K562 (cell line): ENCODE measurements at regions not wholly inside any gene's neighbourhood (a gene's known extent, or its start where the extent isn't known, plus 50 kb on each side); places are given as distances from the start of the nearest gene placed in this dataset.

Experiments
- CHD1 ChIP-seq: fragments of 200-600 bp; sonication (generic); IDR thresholded peaks from one replicate; pipeline ENCODE4 v1.6.1; 2012; ENCODE audit warnings: mild to moderate bottlenecking, moderate library complexity, low read length, inconsistent platforms
- CHD2 ChIP-seq: IDR thresholded peaks from 2 replicates; pipeline ENCODE4 v1.6.1; 2011; ENCODE audit warnings: low read depth, low read length
- CTCF ChIP-seq, 3 experiments: IDR thresholded peaks in 2 of 3; conservative IDR thresholded peaks in 1 of 3; 2 replicates each; pipeline ENCODE4 v1.5.1; 2011 to 2012; ENCODE audit warnings: low read length in 3 of 3, mild to moderate bottlenecking in 3 of 3, control low read depth in 2 of 3, improper control_type of control experiment in 1 of 3, inconsistent platforms in 1 of 3, low read depth in 1 of 3, mixed read lengths in 1 of 3, moderate library complexity in 1 of 3; ENCODE audit not compliant: insufficient read depth in 2 of 3
- FOXJ3 ChIP-seq: sonication (generic); formaldehyde crosslinking; IDR thresholded peaks from 2 replicates; pipeline ENCODE4 v1.4.0; 2020; ENCODE audit warnings: mild to moderate bottlenecking, missing genetic modification reagents
- GATA2 ChIP-seq: sonication (generic); formaldehyde crosslinking; IDR thresholded peaks from 2 replicates; pipeline ENCODE4 v1.4.0; 2020; ENCODE audit warnings: mild to moderate bottlenecking, missing genetic modification reagents
- KAT8 ChIP-seq: fragments of 450-650 bp; IDR thresholded peaks from 2 replicates; pipeline ENCODE4 v1.6.1; 2016; ENCODE audit warnings: low read depth, mild to moderate bottlenecking
- POU5F1 ChIP-seq: fragments of 150-350 bp; IDR thresholded peaks from 2 replicates; pipeline ENCODE4 v1.6.1; 2014; ENCODE audit warnings: borderline replicate concordance, low read length, low read depth, mild to moderate bottlenecking; ENCODE audit not compliant: partially characterized antibody
- RBBP5 ChIP-seq: fragments of 200-600 bp; sonication (generic); IDR thresholded peaks from 2 replicates; pipeline ENCODE4 v1.6.1; 2012; ENCODE audit warnings: borderline replicate concordance, mild to moderate bottlenecking, low read length, control low read depth, inconsistent platforms; ENCODE audit not compliant: insufficient read depth, poor library complexity, severe bottlenecking
- SAFB ChIP-seq: fragments of 200-400 bp; formaldehyde crosslinking; IDR thresholded peaks from 2 replicates; pipeline ENCODE4 v1.6.1; 2017; ENCODE audit warnings: low read depth, low read length, borderline replicate concordance
- SPI1 ChIP-seq: IDR thresholded peaks from 2 replicates; pipeline ENCODE4 v1.6.1; 2011; ENCODE audit warnings: low read depth, low read length, control low read depth, borderline replicate concordance
- ZNF77 ChIP-seq: fragments of 250-450 bp; sonication (Bioruptor Pico); IDR thresholded peaks from 2 replicates; pipeline ENCODE4 v1.5.0; 2020
- TF ChIP-seq, protein P1 (sequence below): fragments of 250-450 bp; sonication (Bioruptor Pico); IDR thresholded peaks from 2 replicates; pipeline ENCODE4 v1.5.0; 2021

GRCh38 chr12:90851800-90852718 lies 102.9 kb downstream of the CCER1 start:
- no peak for TF ChIP-seq CHD2
- no peak for TF ChIP-seq SAFB
- TF ChIP-seq, protein P1, sequence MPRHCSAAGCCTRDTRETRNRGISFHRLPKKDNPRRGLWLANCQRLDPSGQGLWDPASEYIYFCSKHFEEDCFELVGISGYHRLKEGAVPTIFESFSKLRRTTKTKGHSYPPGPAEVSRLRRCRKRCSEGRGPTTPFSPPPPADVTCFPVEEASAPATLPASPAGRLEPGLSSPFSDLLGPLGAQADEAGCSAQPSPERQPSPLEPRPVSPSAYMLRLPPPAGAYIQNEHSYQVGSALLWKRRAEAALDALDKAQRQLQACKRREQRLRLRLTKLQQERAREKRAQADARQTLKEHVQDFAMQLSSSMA (CRISPR knock-in tag): no peak
- no peak for TF ChIP-seq SPI1
- no peak for TF ChIP-seq ZNF77 (CRISPR knock-in tag)
- TF ChIP-seq GATA2 (CRISPR knock-in tag): no peak
- TF ChIP-seq RBBP5: no peak
- no peak for TF ChIP-seq CTCF (IDR thresholded peaks at IDR 0.05 in 2 of 3, conservative IDR thresholded peaks at IDR 0.05 in 1 of 3; ENCODE audit: insufficient read depth in 2 of 3, low read depth in 1 of 3, low read length in 3 of 3)
- TF ChIP-seq CHD1: no peak
- no peak for TF ChIP-seq KAT8
- TF ChIP-seq POU5F1: no peak
- no peak for TF ChIP-seq FOXJ3 (CRISPR knock-in tag)
